ENCODE measurements at regions not wholly inside any gene's neighbourhood (a gene's known extent, or its start where the extent isn't known, plus 50 kb on each side); places are given as distances from the start of the nearest gene placed in this dataset.
"Not testable (repeated sequence)": the region's sequence is repeated elsewhere in the genome, so short reads cannot be mapped to it uniquely, and the experiment has no call there.

- DNase-seq (ENCODE audit: low read depth in 2 of 2), result no peak
Observed at GRCh38 chr15:39498629-39499028, 82.2 kb upstream of the THBS1 start.

- no peak for DNase-seq (ENCODE audit: low read depth in 2 of 2)
Observed at GRCh38 chr15:39499042-39499441, 81.8 kb upstream of the THBS1 start.

- DNase-seq (ENCODE audit: low read depth in 2 of 2), result no peak
Observed at GRCh38 chr15:39499681-39500080, 81.2 kb upstream of the THBS1 start.

- no peak for DNase-seq (ENCODE audit: low read depth in 2 of 2)
Observed at GRCh38 chr15:39501366-39502081, 79.4 kb upstream of the THBS1 start.

- DNase-seq (ENCODE audit: low read depth in 2 of 2), result no peak
Observed at GRCh38 chr15:39502082-39502447, 78.8 kb upstream of the THBS1 start.

- no peak for DNase-seq (ENCODE audit: low read depth in 2 of 2)
Observed at GRCh38 chr15:39502611-39503195, 78.2 kb upstream of the THBS1 start.

GRCh38 chr15:39503526-39503925 lies 77.4 kb upstream of the THBS1 start:
- DNase-seq (ENCODE audit: low read depth in 2 of 2), result no peak

- no peak for DNase-seq (ENCODE audit: low read depth in 2 of 2)
Observed at GRCh38 chr15:39504808-39505207, 76.1 kb upstream of the THBS1 start.

- DNase-seq (ENCODE audit: low read depth in 2 of 2), result no peak
Observed at GRCh38 chr15:39506146-39506545, 74.7 kb upstream of the THBS1 start.

GRCh38 chr15:39508536-39508935 lies 72.3 kb upstream of the THBS1 start:
- no peak for DNase-seq (ENCODE audit: low read depth in 2 of 2)

GRCh38 chr15:39510001-39510701 lies 70.7 kb upstream of the THBS1 start:
- no peak for DNase-seq (ENCODE audit: low read depth in 2 of 2)

- DNase-seq (ENCODE audit: low read depth in 2 of 2), result no peak
Observed at GRCh38 chr15:39511000-39511915, 69.6 kb upstream of the THBS1 start.

- DNase-seq (ENCODE audit: low read depth in 2 of 2), result no peak
Observed at GRCh38 chr15:39511916-39512260, 69.0 kb upstream of the THBS1 start.

- DNase-seq (ENCODE audit: low read depth in 2 of 2), result no peak
Observed at GRCh38 chr15:39512643-39513042, 68.2 kb upstream of the THBS1 start.

- no peak for DNase-seq (ENCODE audit: low read depth in 2 of 2)
Observed at GRCh38 chr15:39513936-39514335, 66.9 kb upstream of the THBS1 start.

- DNase-seq (ENCODE audit: low read depth in 2 of 2), result no peak
Observed at GRCh38 chr15:39514933-39515332, 65.9 kb upstream of the THBS1 start.

GRCh38 chr15:39515765-39516164 lies 65.1 kb upstream of the THBS1 start:
- no peak for DNase-seq (ENCODE audit: low read depth in 2 of 2)

- DNase-seq (ENCODE audit: low read depth in 2 of 2), result no peak
Observed at GRCh38 chr15:39517122-39517855, 63.6 kb upstream of the THBS1 start.

- not testable (repeated sequence) for DNase-seq (ENCODE audit: low read depth in 2 of 2)
Observed at GRCh38 chr15:39523968-39524367, 56.9 kb upstream of the THBS1 start.

GRCh38 chr15:39529457-39529856 lies 51.4 kb upstream of the THBS1 start:
- no peak for DNase-seq (ENCODE audit: low read depth in 2 of 2)

Data from stimulated activated CD8-positive, alpha-beta memory T cell treated with anti-CD3 and anti-CD28 coated beads, Interleukin-7, amount 100 ng/mL, for 4 hours (primary cell).